ENCODE measurements at regions not wholly inside any gene's neighbourhood (a gene's known extent, or its start where the extent isn't known, plus 50 kb on each side); places are given as distances from the start of the nearest gene placed in this dataset.
"Not testable (repeated sequence)": the region's sequence is repeated elsewhere in the genome, so short reads cannot be mapped to it uniquely, and the experiment has no call there.

DNA sequence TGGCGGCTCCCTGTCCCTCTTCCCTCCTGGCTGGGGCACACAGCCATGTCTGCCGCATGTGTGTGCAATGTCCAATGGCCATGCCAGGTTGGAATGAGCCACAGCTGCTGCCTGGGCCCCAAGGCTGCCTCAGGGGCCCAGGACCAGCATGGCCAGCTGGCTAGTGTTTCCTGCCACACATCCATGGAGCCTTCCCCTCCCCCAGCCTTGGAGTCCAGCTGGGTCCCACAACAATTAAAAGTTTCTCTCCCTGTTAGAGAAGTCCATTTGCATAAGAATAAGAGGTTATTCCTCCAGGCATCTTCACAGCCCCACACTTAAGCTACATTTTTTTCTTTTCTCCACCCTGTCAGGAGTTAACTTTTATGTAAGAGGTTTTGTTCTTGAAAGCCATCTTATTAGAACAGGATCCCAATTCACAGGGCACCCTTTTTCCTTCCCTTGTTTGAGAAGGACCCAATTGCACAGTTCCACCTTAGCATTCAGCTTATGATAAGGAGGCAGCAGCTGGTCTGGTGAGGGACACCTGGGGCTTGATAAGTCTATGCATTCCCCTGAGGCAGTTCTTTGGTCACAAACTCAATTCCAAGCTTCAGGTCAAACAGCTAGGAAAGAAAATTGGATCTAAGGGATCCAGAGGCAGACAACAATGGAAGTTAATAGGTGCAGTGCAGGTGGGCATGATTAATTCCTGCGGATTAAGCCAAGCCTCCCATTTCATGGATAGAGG, 963.3 kb upstream of the GRIA3 start:
- DNase-seq: no peak

DNA sequence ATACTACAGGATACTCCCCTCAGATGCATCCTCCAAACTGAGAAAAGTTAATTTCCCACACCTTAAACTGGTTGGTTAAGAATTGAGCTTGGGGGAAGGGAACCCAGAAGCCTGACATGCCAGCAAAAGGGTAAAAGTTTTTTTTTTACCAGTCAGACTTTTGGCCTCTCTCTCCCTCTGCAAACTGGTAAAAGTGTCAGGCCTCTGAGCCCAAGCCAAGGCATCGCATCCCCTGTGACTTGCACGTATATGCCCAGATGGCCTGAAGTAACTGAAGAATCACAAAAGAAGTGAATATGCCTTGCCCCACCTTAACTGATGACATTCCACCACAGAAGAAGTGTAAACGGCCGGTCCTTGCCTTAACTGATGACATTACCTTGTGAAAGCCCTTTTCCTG, 962.3 kb upstream of the GRIA3 start:
- DNase-seq: not testable (repeated sequence)

DNA sequence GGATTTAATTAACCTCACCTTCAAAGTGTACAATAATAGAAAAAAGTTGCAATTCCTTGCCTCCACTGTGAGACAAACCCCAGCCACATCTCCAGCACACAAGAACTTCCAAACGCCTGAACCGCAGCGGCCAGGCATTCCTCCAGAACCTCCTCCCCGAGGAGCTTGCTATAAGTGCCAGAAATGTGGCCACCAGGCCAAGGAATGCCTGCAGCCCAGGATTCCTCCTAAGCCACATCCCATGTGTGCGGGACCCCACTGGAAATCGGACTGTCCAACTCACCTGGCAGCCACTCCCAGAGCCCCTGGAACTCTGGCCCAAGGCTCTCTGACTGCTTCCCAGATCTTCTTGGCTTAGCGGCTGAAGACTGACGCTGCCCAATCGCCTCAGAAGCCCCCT, 959.9 kb upstream of the GRIA3 start:
- DNase-seq: not testable (repeated sequence)

DNA sequence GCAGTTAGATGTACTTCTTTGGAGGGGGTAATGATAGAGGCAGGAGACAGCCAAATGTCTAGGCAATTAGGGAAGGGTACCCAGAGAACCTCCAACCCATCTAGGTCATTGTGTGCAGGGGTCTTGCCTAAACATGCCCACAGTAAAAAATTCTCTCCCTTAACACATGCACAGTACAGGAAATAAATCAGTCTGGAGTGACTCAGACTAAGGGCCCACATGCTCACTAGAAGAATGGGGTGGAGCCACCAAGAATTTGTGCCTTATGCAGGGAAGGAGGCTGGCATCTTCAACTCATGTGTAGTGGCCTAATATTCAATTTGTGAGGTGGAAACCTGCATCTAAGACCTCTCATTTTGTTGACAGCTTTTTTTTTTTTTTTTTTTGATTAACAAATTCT, 945.3 kb upstream of the GRIA3 start:
- DNase-seq: no peak

DNA sequence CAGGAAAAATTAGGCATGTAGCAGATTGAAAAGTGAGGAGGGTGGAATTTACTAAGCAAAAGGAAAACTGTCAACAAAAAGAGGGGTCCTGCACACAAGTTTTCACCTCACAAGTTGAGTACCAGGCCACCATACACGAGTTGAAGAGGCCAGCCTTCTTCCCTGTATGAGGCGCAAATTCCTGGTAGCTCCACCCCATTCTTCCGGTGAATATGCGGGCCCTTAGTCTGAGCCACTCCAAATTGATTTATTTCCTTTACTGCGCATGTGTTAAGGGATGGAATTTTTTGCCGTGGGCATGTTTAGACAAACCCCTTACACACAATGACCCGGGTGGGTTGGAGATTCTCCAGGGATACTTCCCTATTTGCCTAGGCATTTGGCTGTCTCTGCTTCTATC, 942.1 kb upstream of the GRIA3 start:
- DNase-seq: no peak

DNA sequence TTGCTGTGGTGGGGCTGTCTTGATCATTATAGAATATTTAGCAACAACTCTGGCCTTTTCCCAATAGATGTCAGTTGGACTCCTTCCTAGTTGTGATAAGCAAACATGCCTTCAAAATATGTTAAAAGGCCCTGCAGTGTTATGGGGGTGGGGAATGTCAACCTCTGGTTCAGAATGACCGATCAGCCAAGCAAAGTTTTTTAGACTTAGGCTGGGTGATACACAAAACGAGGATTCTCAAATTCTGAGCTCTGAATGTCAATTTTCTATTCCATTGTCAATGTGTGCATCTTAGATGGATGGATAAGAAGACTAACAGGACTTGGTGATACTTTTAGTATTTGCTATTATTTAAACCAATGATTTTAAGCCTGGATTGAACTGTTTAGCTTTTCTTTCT, 940.0 kb upstream of the GRIA3 start:
- DNase-seq: no peak

DNA sequence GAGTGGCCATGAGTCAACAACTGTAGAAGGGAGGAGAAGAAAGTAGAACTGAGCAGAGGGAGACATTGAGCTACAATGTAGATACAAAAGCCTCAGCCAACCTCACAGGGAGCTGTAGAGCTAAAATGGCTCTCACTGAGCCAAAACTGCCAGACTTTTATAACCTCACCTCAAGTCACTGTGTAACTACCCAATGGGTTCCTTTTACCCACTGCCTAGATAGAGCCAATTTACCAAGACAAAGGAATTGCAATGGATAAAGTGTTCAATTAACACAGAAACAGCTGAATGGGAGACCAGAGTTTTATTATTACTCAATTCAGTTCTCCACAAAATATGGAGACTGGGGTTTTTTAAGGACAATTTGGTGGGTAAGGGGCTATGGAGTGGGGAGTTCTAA, 938.9 kb upstream of the GRIA3 start:
- DNase-seq: no peak

DNA sequence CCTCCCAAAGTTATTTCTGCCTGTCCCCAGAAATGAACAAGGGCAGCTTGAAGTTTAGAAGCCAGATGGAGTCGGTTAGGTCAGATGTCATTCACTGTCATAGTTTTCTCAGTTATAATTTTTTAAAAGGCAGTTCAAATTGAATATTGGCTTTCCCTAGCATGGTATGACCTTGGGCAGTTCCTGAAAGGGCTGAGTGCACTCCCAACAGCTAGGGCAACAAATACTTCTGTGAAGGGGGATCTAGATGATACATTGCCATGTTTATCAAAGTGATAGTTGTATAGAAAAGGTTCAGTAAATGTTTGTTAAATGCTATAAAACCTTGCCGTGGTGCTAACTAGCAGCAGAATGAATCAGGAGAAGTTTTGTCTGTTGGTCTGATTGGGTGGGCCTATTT, 938.1 kb upstream of the GRIA3 start:
- DNase-seq: no peak

DNA sequence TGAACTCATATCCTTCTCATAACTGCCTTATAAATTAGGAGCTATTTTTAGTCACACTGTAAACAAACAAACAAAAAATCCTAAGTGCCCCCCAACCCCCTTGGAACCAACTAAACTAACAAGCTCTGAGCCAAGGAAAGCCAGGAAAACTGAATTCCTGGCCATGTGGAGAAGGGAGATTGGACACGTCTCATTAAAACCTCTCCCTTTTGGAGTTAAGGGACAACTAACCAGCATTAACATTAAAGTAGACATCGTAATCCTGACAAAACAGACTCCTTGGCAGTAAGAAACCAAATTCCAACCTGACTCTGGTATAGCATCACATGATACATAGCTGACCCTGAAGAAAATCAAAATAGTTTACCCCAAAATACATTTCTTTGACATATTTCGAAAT, 937.1 kb upstream of the GRIA3 start:
- no peak for DNase-seq

DNA sequence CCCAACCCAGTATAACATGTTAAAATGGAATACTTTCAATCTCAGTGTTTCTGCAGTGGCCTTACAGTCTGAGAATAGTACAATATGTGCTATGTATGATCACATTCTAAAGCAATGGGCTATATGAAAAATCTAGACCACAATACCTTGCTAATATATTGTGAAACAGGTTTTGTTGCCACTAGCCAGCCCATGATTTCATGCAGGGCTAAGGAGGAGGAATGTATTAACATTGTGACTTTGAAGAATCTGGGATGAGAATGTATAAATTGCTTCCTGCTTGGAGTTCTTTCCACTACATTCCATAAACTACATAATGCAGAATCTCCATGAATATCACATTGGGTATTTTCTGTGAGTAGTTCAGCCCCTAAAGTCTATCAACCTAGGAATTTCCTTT, 935.4 kb upstream of the GRIA3 start:
- no peak for DNase-seq

DNA sequence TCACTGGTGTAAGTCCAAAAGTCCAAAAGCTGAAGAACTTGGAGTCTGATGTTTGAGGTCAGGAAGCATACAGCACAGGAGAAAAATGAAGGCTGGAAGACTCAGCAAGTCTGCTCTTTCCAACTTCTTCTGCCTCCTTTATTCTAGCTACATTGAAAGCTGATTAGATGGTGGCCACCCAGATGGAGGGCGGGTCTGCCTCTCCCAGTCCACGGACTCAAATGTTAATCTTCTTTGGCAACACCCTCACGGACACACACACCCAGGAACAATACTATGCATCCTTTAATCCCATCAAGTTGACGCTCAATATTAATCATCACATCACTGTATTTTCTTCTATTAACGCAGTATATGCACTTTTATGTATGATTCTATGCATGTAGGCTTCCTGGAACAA, 931.6 kb upstream of the GRIA3 start:
- no peak for DNase-seq

DNA sequence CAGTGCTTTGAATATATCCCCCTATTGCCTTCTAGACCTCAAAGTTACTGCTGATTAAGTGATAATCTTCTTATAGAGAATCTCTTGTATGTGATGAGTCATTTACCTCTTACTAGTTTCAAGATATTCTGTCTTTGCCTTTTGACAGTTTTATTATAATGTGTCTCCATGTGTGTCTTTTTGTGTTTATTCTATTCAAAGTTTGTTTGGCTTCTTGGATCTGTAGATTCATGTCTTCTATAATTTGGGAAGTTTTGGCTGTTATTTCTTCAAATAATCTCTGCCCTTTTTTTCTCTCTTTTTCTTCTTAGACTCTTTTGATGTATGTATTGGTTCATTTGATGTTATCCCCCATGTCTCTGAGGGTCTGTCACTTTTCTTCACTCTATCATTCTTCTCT, 915.7 kb upstream of the GRIA3 start:
- no peak for DNase-seq

DNA sequence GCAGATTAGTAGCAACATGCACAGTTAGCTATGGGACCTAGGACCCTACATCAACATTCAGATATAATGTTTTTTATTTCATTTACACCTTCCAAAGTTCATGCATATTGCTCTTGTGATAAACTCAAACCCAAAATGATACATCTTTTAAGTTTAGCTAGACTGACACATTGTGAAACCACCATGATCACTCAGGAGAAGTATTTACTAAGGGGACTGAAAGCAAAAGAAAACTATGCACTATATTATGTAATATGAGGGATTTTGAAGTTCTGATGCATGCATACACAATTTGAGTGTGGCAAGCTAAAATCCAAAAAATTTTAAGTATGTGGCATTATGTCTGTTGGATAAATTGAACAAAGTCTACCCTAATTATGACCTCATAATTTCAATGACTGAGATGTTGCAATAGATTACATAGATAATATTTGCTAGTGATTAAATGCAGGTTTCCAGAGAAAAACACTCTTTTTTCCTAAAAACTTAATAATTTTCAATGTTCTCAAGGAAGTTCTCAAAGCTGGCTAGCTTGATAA, 914.8 kb upstream of the GRIA3 start:
- no peak for DNase-seq

DNA sequence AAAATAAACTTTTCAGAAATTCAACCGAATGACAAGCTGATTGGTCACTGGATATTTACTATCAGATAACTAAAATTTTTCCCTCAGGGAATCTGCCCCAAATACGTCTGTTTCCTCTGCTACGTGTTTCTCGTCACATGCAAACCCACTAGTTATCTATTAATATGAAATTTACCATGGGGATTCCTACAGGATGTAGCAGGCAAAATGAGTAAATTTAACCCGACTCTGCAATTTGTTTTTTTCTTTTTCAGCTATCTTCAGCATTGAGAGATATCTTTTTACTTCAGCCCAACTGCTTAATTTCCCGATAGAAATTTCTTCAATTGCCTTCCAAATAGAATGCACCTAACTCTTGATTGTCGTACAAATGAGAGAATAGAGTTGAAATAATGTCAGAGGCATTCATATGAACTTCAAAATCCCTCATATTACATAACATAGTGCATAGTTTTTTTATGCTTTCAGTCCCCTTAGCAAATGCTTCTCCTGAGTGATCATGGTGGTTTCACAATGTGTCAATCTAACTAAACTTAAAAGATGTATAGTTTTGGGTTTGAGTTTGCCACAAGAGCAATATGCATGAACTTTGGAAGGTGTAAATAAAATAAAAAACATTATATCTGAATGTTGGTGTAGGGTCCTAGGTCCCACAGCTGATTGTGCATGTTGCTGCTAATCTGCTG, 913.1 kb upstream of the GRIA3 start:
- DNase-seq: no peak

DNA sequence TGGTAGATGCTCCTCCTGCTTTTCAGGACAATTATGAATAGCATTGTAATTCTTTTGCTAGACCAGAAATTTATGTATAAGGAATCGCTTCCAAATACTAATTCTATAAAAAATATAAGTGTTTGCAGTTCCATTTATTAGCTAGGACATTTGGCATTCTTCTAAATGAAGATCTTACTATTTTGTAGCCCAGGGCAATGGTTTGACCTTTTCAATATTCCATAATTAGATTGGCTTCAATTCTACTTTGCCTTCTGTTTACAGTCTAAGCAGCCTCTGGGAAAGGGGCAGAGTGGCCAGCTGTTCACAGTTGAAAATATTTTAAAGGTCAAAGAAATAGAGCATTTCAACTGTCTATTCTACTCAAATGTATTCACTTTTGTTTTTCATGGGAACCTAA, 912.1 kb upstream of the GRIA3 start:
- no peak for DNase-seq

DNA sequence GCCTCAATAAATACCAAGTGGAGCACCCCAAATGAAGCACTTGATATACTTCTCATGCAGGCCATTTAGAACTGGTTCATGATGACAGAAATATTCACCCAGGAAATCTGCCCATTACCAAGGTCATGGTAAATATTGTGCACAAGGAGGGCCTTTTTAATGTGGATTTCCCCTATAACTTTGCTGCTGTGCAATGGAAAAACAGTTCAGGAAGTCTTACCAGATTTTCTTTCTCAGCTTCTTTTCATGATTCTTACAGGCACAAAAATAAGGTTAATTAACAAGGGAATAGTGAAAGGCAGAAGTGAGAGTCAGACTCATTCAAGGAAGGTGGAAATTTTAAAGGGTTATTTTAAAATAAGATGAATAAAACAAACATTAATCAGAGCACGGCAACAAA, 904.3 kb upstream of the GRIA3 start:
- no peak for DNase-seq

DNA sequence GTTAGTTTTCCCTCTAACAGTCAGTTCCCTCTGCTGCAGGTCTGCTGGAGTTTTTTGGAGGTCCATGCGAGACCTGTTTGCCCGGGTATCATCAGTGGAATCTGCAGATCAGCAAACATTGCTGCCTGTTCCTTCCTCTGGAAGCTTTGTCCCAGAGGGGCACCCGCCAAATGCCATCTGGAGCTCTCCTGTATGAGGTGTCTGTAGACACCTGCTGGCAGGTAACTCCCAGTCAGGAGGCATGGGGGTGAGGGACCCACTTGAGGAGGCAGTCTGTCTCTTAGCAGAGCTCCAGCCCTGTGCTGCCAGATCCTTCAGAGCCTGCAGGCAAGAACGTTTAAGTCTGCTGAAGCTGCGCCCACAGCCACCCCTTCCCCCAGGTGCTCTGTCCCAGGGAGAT, 884.3 kb upstream of the GRIA3 start:
- not testable (repeated sequence) for DNase-seq

DNA sequence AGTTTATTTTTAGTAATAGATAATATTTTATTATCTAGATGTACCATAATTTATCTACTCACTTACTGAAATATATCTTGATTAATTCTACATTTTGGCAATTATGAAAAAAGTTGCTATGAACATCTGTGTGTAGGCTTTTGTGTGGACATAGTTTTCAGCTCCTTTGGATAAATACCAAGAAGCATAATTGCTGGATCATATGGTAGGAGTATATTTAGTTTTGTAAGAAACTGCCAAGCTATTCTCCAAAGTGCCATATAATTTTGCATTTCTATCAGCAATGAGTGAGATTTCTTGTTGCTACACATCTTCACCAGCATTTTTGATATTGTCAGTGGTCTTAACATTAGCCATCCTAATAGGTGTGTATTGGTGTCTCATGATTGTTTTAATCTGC, 882.6 kb upstream of the GRIA3 start:
- DNase-seq: no peak

DNA sequence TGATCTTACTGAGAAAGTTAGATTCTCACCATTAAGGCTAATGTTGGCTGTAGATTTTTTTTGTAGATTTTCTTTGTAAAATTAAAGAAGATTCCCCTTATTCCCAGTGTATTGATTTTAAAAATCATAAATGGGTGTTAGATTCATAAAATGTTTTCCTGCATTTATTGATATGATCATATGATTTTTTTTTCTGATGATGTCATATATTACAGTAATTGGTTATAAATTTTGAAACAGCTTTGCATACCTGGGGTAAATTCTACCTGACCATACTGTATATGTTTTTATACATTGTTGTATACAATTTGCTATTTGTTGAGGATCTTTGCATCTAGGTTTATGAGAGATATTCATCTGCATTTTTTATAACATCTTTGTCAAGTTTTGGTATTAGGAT, 880.3 kb upstream of the GRIA3 start:
- DNase-seq: no peak

DNA sequence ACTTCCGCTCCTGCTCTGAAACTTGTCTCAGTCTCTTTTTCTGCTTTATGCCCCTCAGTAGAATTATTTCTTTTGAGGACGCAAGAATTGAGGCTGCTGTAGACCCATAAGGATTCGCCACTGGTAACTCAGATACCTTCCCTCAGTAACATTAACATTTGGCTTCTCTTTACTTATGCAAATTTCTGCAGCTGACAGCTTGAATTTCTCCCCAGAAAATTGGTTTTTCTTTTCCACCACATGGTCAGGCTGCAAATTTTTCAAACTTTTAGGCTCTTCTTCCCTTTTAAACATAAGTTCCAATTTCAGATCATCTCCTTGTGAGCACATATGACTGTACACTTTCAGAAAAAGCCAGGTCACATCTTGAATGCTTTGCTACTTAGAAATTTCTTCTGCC, 839.3 kb upstream of the GRIA3 start:
- no peak for DNase-seq

DNA sequence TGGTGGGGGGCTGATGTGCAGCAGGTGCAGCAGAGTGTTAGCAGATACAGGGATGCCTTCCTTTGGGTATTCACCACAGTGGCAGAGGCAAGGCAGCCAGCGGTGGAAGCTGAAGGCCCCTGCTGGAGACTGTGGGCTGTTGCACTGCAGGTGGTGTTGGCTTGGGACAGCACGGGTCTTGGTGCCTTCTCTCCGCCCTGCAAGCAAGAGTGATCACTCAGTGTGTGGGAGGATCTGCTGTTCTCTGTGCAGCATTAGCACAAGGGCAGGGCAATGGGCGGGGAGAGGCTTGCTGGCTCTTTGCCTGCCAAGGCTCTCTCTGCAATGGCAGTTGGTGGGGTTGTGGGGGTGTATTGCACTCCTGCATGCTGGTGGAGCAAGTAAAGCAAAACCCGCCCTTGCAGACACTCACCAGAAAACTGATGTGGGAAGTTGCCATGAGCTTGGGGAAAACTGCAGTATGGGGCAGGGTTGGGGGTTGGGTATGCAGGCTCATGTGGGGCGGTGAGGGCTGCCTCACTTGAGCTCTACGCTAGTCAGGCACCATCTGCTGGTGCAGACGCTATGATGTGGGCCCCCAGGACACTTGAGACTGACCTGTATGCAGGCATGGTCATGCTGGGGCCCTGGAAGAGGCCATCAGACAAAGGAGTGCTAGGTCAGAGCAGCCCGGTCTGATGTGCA, 820.8 kb upstream of the GRIA3 start:
- no peak for DNase-seq

DNA sequence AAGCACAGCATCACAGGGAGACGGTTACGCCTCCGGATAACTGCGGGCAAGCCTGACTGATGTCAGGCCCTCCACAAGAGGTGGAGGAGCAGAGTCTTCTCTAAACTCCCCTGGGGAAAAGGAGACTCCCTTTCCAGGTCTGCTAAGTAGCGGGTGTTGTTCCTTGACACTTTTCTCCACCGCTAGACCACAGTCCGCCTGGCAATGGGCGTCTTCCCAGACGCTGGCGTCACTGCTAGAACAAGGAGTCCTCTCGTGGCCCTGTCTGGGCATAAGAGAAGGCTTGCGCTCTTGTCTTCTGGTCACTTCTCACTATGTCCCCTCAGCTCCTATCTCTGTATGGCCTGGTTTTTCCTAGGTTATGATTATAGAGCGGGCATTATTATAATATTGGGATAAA, 808.5 kb upstream of the GRIA3 start:
- not testable (repeated sequence) for DNase-seq

DNA sequence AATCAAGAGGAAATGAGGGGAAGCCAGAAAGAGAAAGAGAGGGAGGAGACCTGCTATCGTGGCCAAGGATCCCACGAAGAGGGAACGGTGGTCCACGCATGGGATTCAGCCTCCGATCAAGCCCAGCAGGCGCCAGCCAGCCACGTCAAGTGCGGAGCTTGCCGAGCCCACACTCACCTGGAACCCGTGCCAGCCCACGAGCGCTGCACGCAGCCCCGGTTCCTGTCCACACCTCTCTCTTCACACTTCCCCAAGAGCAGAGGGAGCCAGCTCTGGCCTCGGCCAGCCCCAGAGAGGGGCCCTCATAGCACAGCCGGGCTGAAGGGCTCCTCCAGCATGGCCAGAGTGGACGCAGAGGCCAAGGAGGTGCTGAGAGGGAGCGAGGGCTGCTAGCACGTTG, 795.1 kb upstream of the GRIA3 start:
- no peak for DNase-seq

DNA sequence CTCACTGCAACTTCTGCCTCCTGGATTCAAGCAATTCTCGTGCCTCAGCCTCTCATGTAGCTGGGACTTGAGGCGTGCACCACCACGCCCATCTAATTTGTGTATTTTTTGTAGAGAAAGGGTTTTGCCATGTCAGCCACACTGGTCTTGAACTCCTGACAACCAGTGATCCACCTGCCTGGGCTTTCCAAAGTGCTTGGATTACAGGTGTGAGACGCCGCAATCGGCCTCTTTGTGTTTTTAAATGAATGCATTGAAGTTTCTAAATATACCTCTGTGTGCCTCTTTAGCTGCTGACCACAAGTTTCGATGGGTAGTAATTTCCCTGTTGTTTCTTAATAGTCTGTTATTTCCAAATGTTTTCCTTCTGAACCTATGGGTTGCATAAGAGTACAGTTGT, 765.3 kb upstream of the GRIA3 start:
- DNase-seq: no peak
